ENCODE measurements at regions not wholly inside any gene's neighbourhood (a gene's known extent, or its start where the extent isn't known, plus 50 kb on each side); places are given as distances from the start of the nearest gene placed in this dataset.

DNA sequence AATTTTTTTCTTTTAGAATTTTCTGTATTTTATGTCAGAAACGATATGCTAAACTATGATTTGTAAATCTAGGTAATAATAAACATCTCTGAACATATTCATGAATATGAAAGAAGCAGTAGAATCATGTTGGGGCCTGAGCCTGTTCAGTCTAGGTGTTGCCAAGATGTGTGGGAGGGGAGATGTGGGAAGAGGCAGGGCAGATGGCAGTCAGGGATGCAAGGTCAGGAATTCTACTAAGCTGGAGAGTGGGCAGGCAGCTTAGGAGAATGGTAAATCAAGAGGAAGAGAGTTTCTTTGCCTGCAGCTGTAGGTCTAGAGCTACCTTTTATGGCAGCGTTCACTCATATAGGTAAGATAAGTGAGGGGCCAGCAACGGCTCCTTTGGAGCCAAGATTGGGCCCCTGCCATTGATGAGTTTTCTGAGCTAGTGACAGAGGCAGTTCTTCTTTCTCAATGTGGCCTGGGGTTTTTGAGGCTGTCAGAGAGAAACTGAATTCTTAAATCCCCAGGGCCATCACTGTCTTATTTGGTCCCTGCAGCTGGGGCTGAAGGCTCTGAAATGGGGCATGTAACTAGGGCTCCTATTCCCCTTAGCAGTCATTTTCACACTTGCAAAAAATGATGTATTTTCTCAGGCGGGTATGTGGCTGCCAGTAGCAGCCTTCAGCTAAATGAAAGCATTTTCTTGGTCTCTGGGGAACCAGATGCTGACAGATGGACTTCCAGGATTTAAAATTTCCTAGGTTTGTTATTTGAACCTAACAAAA lies 232.8 kb downstream of the PIK3C3 start:
- peak; percentile 19 for DNase-seq

DNA sequence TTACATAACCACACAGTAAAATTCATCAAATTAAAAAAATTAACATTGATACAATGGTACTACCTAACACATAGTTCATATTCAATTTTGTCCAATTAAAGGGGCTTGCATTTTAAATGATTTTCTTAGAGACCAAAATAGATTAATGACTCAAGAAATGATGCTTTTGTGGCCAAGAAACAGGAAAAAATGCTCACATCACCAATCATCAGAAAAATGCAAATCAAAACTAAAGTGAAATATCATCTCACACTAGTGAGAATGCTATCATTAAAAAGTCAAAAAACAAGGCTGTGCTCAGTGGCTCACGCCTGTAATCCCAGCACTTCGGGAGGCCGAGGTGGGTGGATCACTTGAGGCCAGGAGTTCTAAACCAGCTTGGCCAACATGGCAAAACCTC lies 235.6 kb downstream of the PIK3C3 start:
- no peak for DNase-seq

DNA sequence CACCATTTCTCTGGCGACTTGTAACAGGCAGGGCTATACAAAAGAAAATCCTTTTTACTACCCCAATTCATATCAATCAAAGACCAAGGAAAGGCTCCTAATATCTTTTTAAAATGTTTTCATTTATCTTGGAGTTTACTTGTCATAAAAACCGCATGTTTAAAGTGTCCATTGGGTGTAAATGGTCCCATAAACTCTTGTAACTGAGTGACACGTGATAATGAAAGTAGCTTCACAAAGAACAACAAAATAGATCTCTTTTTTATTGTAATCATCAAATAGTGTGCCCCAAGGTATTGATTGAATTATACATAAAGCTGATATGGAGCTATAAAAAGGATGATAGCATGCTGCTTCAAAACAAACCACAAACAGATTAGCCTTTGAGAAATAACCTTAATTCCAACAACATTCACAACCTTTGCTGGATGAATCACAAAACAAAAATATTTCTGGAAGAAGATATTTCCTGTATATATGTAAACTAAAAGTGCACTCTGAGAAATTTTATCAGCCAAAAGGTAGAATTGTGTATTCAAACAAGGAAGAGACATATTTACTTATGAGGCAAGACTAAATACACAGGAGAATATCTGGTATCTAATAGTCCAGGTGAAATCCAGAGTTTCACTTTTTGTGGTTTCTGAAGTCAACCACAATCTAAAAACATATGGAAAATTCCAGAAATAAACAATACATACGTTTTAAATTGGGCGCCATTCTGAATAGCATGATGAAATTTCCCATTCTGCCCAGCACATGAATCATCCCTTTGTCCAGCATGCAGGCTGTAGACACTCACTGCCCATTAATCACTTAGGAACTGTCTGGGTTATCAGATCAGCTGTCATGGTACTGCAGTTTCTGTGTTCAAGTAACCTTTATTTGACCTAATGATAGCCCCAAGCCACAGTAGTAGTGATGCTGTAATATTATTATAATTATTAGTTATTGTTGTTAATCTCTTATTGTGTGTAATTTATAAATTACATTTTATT lies 237.5 kb downstream of the PIK3C3 start:
- DNase-seq: peak; percentile 45

DNA sequence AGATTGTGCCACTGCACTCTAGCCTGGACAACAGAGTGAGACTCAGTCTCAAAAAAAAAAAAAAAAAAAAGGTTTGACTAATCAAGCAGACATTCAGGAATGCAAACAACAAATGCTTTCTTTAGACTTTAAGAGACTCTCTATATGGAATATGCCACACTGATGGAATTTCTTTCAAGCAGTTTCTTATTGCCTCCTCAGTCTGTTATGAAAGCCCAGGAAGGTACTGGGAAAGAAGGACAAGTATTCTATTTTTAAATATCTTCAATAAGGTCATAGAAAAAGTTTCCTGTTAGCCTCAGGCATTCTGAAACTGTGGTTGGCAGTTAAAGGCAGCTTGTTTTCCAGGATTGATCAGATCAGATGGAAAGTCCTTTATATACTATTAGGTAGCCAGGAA lies 241.6 kb downstream of the PIK3C3 start:
- peak; percentile 28 for DNase-seq

DNA sequence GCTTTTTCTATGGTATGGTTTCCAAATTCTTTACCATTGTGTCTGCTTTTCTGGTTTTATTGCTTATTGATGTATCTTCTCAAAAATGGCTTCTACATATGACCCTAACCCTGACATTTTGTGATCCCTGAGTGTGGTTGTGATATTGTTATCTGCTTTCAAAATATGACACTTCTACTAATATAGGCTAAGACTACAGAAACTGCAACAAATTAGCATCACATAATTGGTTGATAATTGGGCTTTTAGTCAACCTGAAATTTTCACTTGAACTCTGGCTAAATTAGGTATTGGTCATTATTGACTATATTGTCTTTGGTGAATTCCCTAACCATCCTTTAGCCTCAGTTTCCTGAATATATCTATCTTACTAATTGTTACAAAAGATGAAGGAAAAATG lies 246.1 kb downstream of the PIK3C3 start:
- no peak for DNase-seq

DNA sequence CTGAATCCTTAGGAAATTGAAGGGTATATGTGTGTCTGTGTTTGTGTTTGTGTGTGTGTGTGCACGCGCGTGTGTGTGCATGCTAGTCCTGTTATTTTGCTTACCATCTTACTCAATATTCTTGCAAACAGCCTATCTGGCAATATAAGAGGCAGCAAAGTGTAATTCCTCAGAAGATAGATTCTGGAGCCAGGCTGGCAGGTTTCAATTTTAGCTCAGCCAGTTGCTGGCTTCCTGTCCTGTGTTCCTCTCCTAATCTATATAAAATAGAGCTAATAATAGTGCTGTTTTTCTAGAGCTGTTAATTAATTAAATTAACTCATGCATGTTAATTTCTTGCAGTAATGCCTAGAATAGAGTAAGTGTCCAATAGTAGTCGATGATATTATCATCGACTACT lies 256.2 kb downstream of the PIK3C3 start:
- DNase-seq: no peak

DNA sequence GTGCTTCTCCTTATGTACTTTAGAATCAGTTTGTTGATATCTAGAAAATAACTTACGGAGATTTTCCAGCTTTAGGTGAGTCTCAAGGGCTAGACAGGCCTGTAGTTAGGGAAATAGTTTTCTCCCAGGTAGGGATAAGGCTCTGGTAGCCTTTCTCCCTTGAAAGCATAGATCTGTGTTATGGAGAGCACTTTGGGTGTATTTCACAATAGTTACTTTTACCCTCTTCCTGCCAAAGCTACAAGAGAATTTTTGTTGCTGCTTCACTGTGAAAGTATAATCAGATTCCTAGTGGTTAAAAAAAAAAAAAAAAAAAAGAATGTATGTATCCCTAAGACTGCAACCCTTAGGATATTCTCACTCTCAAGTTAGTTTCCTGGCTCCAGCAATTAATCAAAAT lies 267.5 kb downstream of the PIK3C3 start:
- no peak for DNase-seq

DNA sequence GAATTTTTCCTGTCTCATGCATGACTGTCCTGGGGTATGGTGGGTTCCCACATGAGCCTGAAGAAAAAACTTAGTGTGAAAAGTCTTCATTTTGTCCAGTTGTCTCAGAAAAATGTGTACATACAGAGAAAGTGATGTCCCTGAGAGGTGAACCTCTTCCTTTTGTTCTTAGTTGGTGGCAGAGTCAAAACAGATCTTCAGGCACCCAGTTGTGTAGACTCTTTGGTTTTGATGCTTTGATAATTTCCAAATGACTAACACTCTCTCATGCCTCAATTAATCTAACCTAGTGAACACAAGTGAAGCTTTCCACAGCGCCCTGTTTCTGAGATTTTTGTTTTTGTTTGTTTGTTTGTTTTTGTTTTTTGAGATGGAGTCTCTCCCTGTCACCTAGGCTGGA lies 273.5 kb downstream of the PIK3C3 start:
- no peak for DNase-seq

DNA sequence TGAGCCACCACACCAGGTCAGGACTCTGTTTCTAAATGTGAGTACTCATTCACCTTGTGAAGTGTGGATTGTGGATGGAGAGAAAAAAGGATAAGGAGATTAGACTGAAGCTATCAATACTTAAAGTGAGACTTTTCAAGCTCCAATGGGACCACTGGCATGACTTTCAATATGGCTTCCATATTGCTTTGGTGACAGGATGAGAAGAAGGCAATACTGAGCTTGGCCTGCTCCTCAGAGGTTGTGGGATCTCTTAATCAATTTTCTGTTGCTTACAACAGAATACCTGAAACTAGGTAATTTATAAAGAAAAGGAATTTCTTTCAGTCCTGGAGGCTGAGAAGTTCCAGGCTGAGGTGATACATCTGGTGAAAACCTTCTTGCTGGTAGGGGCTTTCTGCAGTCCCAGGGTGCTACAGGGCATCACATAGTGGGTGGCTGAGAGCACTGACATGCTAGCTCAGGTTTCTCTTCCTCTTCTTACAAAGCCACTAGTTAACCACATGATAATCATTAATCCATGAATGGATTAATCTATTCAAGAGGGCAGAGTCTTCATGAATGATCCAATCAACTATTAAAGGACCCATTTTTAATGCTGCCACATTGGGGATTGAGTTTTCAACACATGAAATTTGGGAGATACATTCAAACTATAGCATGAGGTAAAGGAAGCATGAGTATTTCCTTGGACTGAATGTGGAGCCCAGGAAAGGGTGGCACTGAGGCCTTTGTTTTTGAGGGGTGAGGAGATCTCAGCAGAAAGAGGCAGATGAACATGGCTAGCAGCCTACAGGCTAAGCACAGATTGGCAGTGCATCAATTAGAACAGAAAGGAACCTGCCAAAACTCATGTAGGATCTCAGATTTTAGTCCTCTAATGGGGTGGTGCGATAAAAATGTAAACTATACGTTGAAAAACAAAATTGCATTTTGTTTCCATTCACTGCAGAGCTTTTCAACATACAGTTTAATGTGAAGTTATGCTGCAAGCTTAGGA lies 274.5 kb downstream of the PIK3C3 start:
- no peak for DNase-seq

DNA sequence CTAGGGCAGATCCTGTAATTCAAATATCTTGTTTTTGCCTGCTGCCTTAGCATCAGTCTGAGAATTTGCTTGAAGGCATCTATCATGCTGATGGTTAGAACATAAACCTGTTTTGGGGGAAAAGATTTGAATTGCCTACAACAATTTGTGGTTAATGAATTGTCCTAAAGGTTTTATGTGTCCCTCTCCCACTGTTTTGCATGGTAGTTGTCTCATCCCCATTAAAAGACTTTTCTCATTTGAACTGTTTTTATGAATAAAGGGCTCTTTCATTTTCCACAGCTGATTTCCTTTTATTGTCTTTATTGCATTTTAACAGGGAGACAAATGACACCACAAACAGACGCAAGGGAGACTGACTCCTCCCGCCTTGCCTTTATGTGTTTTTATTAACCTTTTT lies 275.6 kb downstream of the PIK3C3 start:
- DNase-seq: no peak

DNA sequence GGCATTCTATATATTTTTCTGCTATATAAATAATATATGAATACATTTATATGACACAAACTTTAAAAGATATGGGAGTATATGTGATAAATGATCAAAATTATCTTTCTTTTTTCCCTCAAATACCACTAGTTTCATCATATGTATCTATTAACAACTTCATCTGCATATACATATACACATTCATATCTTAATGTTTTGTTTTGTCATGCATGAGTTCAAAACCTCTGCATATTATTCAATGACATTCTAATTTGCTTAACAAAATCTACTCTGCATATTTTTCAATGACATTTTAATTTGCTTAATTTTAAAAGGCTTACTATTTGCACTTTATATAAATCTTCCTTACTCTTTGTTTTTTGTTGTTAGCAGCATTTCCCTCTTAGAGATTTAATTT lies 276.2 kb downstream of the PIK3C3 start:
- no peak for DNase-seq

DNA sequence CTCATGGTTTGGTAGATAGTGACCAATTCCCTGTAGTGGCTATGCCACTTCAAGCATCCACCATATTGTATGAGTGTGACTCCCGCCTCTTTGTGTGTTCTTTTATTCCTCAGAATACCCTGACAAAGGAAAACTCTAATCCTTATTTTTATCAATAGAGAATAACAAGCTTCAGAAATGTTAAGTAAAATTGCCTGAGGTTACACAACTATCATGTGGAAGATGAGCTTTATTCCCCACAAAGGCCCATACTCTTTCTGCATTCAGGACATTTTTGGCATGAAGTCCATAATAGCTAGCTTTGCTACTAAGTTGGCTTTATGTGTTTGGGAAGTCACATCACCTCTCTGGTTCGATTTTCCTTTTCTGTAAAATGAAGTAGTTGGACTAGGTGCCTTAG lies 276.8 kb downstream of the PIK3C3 start:
- DNase-seq: no peak

DNA sequence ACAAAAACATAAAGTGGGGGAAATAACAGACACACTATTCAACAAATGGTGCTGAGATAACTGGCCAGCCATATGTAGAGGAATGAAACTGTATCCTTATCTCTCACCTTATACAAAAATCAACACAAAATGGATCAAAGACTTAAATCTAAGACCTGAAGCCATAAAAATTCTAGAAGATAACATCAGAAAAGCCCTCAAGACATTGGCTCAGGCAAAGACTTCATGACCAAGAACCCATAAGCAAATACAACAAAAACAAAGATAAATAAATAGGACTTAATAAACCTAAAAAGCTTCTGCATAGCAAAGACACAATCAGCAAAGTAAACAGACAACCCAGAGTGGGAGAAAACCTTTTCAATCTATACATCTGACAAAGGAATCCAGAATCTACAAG lies 278.9 kb downstream of the PIK3C3 start:
- no peak for DNase-seq

DNA sequence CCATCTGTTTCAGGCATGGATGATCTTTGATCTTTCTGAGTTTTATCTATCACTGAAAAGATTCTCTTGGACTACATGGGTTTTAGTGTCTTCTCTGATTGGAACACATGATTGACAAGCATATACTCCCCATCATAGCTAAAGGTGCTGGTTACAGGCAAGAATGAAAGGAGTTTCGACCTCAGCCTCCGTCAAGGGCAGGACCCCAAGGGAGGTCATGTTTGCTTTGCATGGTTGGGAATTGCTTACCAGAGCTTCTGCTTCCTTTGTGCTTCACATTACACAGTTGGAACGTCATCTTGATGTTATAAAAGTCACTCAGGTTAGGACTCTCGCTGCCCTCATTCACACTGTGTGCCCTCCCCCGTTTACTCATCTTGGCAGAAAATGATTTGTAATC lies 287.7 kb downstream of the PIK3C3 start:
- no peak for DNase-seq

DNA sequence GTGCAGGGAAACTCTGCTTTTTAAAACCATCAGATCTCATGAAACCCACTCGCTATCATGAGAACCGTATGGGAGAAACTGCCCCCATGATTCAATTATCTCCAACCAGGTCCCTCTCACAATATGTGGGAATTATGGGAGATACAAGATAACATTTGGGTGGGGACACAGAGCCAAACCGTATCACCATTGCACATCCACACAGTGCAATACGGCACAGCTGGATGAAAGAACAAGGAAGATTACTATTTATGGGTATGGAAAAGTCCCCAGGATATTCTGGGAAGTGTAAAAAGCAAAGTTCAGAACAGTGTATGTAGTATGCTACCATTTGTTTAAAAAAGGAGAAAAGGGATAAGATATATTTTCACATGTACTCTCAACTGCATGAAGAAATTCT lies 290.1 kb downstream of the PIK3C3 start:
- DNase-seq: no peak

DNA sequence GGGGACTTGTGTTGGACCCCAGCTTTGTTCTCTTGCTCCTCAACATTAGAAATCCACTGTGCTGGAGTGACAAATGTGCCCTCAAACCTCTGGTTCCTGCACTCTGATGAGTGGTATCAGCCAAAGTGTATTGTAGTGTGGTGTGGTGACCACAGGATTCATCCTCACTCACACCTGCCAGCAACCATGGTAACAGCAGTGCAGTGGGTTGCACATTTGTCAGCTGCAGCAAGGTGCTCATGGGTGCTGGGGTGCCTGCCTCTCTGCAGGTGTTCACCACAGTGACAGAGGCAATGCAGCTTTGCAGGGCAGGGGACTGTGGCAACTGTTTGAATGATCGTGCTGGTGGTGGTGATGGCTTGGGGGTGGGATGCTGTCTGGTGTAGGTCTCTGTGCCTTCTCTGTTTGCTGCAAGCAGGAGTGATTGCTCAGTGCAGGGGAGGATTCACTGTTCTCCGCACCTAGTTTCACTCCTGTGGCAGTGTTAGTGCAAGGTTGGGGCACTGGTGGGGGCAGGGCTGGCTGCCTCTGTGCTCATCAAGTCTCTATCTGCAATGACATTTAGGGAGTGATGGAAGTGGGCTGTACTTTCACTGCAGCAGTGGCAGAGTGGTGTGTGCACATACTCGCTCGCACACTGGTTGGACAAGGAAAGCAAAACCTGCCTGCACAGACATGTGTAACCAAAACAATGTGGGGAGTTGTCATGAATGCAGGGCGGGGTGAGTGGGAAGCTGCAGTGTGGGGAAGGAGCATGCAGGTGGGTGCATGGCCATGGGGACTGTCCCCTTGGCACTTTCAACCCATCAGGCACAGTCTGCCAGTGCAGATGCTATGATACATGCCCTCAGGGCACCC lies 301.1 kb downstream of the PIK3C3 start:
- no peak for DNase-seq

DNA sequence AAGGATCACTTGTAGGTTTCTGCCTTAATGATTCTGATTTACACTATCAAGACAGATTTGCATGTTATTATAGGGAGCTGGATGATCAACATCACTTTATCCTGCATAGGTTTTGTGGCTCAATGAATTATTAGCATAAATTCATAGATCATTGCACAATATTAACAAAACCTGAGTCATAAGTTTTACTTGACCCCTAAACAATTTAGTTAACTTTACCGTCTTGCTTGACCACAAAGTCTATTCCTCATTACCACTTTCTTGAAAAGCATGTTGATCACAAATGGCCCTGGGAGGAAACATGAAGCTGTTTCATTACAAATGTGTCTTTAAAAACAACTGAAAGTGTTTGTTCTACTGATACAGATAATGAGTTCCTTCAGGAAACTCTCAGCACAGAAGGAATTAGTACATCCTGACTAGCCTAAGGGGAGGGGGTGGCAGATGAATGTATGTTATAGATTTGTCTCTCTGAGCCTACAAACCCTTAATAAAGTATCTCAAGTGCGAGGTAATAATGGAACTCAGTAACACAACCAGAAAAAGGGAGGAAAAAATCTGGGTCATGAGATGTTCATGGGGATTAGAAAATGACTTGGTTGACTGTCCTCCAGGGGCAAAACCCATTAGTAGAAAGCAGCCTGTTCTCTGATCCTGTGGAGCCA lies 303.4 kb downstream of the PIK3C3 start:
- no peak for DNase-seq

DNA sequence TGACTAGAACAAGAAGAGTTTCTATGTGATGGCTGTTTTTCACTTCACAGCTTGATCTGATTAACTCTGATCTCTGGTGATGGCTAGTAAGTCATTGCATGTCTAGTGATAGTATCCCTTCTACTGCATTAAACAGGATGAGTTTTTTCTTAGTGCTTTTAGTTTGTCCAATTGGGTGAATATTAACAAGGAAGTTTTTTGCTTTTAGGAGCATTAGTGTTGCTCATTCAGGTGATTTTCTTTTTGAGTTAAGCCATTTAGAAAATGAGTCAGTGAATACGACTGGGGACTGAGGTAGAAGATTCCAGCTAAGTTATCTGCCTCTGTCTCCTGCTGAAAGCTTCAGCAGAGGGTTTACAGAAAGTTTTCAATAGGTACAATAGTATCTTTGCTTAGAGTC lies 306.7 kb downstream of the PIK3C3 start:
- DNase-seq: no peak

DNA sequence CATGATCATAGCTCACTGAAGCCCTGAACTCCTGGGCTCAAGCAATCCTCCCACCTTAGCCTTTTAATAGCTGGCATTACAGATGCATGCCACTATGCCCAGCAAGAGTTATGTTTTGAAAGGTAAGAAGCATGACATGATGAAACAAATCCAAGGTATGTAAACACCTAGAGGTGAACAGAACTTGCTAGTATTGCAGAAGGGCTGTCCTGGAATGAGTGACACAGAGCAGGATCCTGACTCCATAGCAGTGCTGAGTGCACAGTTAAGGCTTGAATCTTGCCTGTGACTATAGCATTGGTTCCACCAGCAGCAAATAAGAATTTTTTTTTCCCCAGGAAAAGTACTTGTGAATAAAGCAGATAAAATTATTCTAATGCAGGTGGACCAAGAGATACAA lies 309.5 kb downstream of the PIK3C3 start:
- no peak for DNase-seq

DNA sequence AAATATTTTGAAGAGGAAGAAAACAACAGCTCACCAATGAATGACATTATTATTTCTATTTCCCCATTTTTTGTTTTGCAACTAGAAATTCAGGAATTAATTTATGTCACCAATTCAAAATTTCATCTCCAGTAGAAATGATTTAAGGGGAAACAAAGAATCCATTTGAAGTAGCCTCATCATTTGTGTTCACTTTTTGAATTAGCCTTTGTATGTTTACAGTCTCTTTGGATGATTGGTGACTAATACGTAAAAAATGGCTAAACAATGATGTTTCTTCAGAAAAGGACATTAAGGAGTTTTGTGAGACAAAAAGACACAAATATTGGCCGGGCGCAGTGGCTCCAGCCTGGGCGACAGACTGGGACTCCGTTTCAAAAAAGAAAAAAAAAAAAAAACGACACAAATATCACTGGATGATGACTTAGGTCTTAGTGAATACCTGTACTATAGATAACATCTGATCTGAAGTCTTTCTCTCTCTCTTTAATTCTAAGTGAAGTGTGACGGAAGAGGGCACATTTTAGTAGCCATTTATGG lies 313.2 kb downstream of the PIK3C3 start:
- DNase-seq: no peak

DNA sequence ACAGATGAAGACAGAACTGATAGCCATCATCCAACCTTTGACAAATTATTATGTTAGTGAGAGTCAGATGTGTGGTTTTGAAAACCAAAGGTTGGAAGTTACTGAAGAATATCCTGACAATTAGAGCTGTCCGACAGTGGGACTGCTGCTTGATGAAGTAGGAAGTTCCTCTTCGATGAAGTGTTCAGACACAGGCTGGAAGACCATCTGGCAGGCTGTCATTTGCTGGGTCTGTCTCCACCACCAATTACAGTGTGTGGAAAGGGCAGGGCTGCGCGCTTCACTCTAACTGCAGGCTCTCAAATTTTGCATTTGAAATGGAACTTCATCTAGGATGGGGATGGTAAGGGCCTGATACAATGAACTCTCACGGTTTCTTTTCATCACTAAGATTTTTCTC lies 313.8 kb downstream of the PIK3C3 start:
- DNase-seq: no peak
